ENCODE measurements at regions not wholly inside any gene's neighbourhood (a gene's known extent, or its start where the extent isn't known, plus 50 kb on each side); places are given as distances from the start of the nearest gene placed in this dataset.
"Not testable (repeated sequence)": the region's sequence is repeated elsewhere in the genome, so short reads cannot be mapped to it uniquely, and the experiment has no call there.

GRCh38 chr2:14425869-14426268 lies 206.6 kb upstream of the LRATD1 start:
- DNase-seq (ENCODE audit: low read depth): no peak

GRCh38 chr2:14428056-14428455 lies 204.5 kb upstream of the LRATD1 start:
- DNase-seq (ENCODE audit: low read depth): no peak

GRCh38 chr2:14433946-14434495 lies 198.5 kb upstream of the LRATD1 start:
- no peak for DNase-seq (ENCODE audit: low read depth)

GRCh38 chr2:14445670-14446069 lies 186.8 kb upstream of the LRATD1 start:
- DNase-seq (ENCODE audit: low read depth): no peak

- no peak for DNase-seq (ENCODE audit: low read depth)
These were observed 184.2 kb upstream of the LRATD1 start for GRCh38 chr2:14448340-14448739.

- DNase-seq (ENCODE audit: low read depth): no peak
These were observed 181.2 kb upstream of the LRATD1 start for GRCh38 chr2:14451312-14451711.

- DNase-seq (ENCODE audit: low read depth): no peak
These were observed 178.3 kb upstream of the LRATD1 start for GRCh38 chr2:14454202-14454601.

GRCh38 chr2:14459786-14460325 lies 172.7 kb upstream of the LRATD1 start:
- DNase-seq (ENCODE audit: low read depth): no peak

- no peak for DNase-seq (ENCODE audit: low read depth)
These were observed 156.5 kb upstream of the LRATD1 start for GRCh38 chr2:14475994-14476393.

- DNase-seq (ENCODE audit: low read depth): no peak
These were observed 153.0 kb upstream of the LRATD1 start for GRCh38 chr2:14479486-14479885.

- DNase-seq (ENCODE audit: low read depth): no peak
These were observed 152.4 kb upstream of the LRATD1 start for GRCh38 chr2:14480120-14480519.

- DNase-seq (ENCODE audit: low read depth): no peak
These were observed 151.6 kb upstream of the LRATD1 start for GRCh38 chr2:14480906-14481305.

GRCh38 chr2:14492920-14493503 lies 139.5 kb upstream of the LRATD1 start:
- DNase-seq (ENCODE audit: low read depth): no peak

GRCh38 chr2:14494759-14495158 lies 137.8 kb upstream of the LRATD1 start:
- no peak for DNase-seq (ENCODE audit: low read depth)

- no peak for DNase-seq (ENCODE audit: low read depth)
These were observed 131.5 kb upstream of the LRATD1 start for GRCh38 chr2:14501061-14501460.

- not testable (repeated sequence) for DNase-seq (ENCODE audit: low read depth)
These were observed 125.6 kb upstream of the LRATD1 start for GRCh38 chr2:14506955-14507354.

GRCh38 chr2:14511541-14511940 lies 121.0 kb upstream of the LRATD1 start:
- no peak for DNase-seq (ENCODE audit: low read depth)

- no peak for DNase-seq (ENCODE audit: low read depth)
These were observed 118.6 kb upstream of the LRATD1 start for GRCh38 chr2:14513903-14514302.

GRCh38 chr2:14516844-14517243 lies 115.7 kb upstream of the LRATD1 start:
- no peak for DNase-seq (ENCODE audit: low read depth)

- DNase-seq (ENCODE audit: low read depth): no peak
These were observed 114.8 kb upstream of the LRATD1 start for GRCh38 chr2:14517731-14518130.

GRCh38 chr2:14520385-14520945 lies 112.1 kb upstream of the LRATD1 start:
- DNase-seq (ENCODE audit: low read depth): no peak

GRCh38 chr2:14524041-14524802 lies 108.3 kb upstream of the LRATD1 start:
- no peak for DNase-seq (ENCODE audit: low read depth)

- DNase-seq (ENCODE audit: low read depth): no peak
These were observed 107.8 kb upstream of the LRATD1 start for GRCh38 chr2:14524803-14525080.
